ENCODE measurements at regions not wholly inside any gene's neighbourhood (a gene's known extent, or its start where the extent isn't known, plus 50 kb on each side); places are given as distances from the start of the nearest gene placed in this dataset.

GRCh38 chr1:90512441-90512840 is 204.7 kb downstream of the BARHL2 start:
- TF ChIP-seq CTCF (IDR thresholded peaks at IDR 0.05; ENCODE audit: borderline replicate concordance, extremely low read depth, low read length, poor library complexity, severe bottlenecking) (no peak), EZH2 (IDR thresholded peaks at IDR 0.05; ENCODE audit: borderline replicate concordance, low read depth, low read length, severe bottlenecking) (no peak)

Data from DND-41 (cell line).